HepG2 (cell line): ENCODE measurements at regions not wholly inside any gene's neighbourhood (a gene's known extent, or its start where the extent isn't known, plus 50 kb on each side); places are given as distances from the start of the nearest gene placed in this dataset.

Source experiments
- HNRNPLL ChIP-seq: fragments of 200-400 bp; formaldehyde crosslinking; IDR thresholded peaks from 2 replicates; pipeline ENCODE4 v1.6.1; 2017; ENCODE audit warnings: mild to moderate bottlenecking, low read depth, low read length; ENCODE audit not compliant: poor library complexity, severe bottlenecking
- NONO ChIP-seq, 2 experiments: fragments of 450-650 bp in 1 of 2; sonication (generic) in 1 of 2; formaldehyde crosslinking in 1 of 2; IDR thresholded peaks in 1 of 2; conservative IDR thresholded peaks in 1 of 2; 2 replicates each; pipeline versions ENCODE4 v1.6.1 to v1.8.0; 2017 to 2022; ENCODE audit warnings: mild to moderate bottlenecking in 1 of 2, missing genetic modification reagents in 1 of 2, moderate library complexity in 1 of 2
- TAF1 ChIP-seq: sonication (generic); formaldehyde crosslinking; IDR thresholded peaks from 2 replicates; pipeline ENCODE4 v1.4.0; 2020; ENCODE audit warnings: missing genetic modification reagents

DNA sequence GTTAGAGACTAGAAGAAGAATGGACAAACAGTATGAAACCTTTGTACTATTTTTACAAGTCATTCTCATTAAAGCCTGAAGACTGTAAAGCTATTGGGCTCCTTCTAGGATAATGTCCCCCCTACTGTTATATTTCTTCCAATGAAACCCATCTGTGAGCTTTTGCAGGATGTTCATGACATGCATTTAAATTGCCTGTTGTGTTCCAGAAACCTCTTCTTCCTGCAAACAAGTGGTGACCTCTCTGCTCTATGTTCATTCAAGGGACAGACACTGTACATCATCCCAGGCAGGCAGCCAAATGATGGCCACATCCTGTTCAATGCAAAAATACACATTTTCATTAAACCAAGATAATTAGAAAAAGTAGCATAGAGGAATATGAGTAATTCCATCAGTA lies 128.0 kb downstream of the C4orf33 start:
- no peak for TF ChIP-seq HNRNPLL
- TF ChIP-seq TAF1 (CRISPR knock-in tag), result no peak
- TF ChIP-seq NONO (IDR thresholded peaks at IDR 0.05), result no peak
- TF ChIP-seq NONO (CRISPR knock-in tag; conservative IDR thresholded peaks at IDR 0.05), result no peak
